ENCODE measurements at regions not wholly inside any gene's neighbourhood (a gene's known extent, or its start where the extent isn't known, plus 50 kb on each side); places are given as distances from the start of the nearest gene placed in this dataset.
"Not testable (repeated sequence)": the region's sequence is repeated elsewhere in the genome, so short reads cannot be mapped to it uniquely, and the experiment has no call there.

GRCh38 chr21:25456672-25457071 lies 150.6 kb downstream of the MRPL39 start:
- no peaks in the 10 kb centered on the region for H3K27me3 ChIP-seq (ENCODE audit: control insufficient read depth, insufficient read depth, low read length)
- H3K9me3 ChIP-seq (replicated peaks; ENCODE audit: low read length), result no peaks in the 10 kb centered on the region
- H3K4me2 ChIP-seq (ENCODE audit: low read length), result no peak overlapping the region
- peaks cover 23% of the 10 kb centered on the region for H3K4me1 ChIP-seq (ENCODE audit: control insufficient read depth, insufficient read depth, low read length)
- H3K36me3 ChIP-seq (ENCODE audit: insufficient read depth, low read length), result no peaks in the 10 kb centered on the region
- H3K9ac ChIP-seq (ENCODE audit: low read depth, low read length), result no peak overlapping the region
- no peak overlapping the region for H3K4me3 ChIP-seq (ENCODE audit: low read length)

- no peaks in the 10 kb centered on the region for H3K27me3 ChIP-seq (ENCODE audit: control insufficient read depth, insufficient read depth, low read length)
- H3K4me2 ChIP-seq (ENCODE audit: low read length), result no peak overlapping the region
- H3K9ac ChIP-seq (ENCODE audit: low read depth, low read length), result no peak overlapping the region
- H3K4me1 ChIP-seq (ENCODE audit: control insufficient read depth, insufficient read depth, low read length), result peaks cover 30% of the 10 kb centered on the region
- no peak overlapping the region for H3K4me3 ChIP-seq (ENCODE audit: low read length)
- no peaks in the 10 kb centered on the region for H3K36me3 ChIP-seq (ENCODE audit: insufficient read depth, low read length)
- no peaks in the 10 kb centered on the region for H3K9me3 ChIP-seq (replicated peaks; ENCODE audit: low read length)
Measured at GRCh38 chr21:25453524-25453923, 153.8 kb downstream of the MRPL39 start.

DNA sequence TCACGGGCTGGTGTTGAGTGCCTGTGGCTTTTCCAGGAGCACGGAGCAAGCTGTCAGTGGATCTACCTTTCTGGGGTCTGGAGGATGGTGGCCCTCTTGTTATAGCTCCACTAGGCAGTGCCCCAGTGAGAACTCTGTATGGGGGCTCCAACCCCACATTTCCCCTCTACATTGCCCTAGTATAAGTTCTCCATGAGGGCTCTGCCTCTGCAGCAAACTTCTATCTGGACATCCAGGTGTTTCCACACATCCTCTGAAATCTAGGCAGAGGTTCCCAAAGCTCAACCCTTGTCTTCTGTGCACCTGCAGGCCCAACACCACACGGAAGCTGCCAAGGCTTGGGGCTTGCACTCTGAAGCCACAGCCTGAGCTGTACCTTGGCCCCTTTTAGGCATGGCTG lies 157.3 kb downstream of the MRPL39 start:
- no peak overlapping the region for H3K4me2 ChIP-seq (ENCODE audit: low read length)
- no peaks in the 10 kb centered on the region for H3K27me3 ChIP-seq (ENCODE audit: control insufficient read depth, insufficient read depth, low read length)
- H3K36me3 ChIP-seq (ENCODE audit: insufficient read depth, low read length), result no peaks in the 10 kb centered on the region
- H3K4me1 ChIP-seq (ENCODE audit: control insufficient read depth, insufficient read depth, low read length), result peaks cover 19% of the 10 kb centered on the region
- no peaks in the 10 kb centered on the region for H3K9me3 ChIP-seq (replicated peaks; ENCODE audit: low read length)
- H3K9ac ChIP-seq (ENCODE audit: low read depth, low read length), result no peak overlapping the region
- H3K4me3 ChIP-seq (ENCODE audit: low read length), result no peak overlapping the region

DNA sequence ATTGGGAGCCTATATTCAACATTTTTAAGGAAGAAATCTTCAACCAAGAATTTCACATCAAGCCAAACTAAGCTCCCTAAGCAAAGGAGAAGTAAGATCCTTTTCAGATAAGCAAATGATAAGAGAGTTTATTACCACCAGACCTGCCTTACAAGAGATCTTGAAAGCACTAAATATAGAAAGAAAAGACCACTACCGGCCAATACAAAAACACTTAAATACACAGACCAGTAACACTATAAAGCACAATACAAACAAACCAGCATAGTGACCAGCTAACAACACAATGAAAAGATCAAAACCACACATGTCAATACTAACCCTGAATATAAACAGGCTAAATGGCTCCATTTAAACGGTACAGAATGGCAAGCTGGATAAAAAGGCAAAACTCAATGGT lies 165.4 kb downstream of the MRPL39 start:
- Histone ChIP-seq H3K9ac (ENCODE audit: low read depth, low read length) (no peak overlapping the region), H3K4me2 (ENCODE audit: low read length) (no peak overlapping the region), H3K27me3 (ENCODE audit: control insufficient read depth, insufficient read depth, low read length) (no peaks in the 10 kb centered on the region), H3K9me3 (replicated peaks; ENCODE audit: low read length) (no peaks in the 10 kb centered on the region), H3K36me3 (ENCODE audit: insufficient read depth, low read length) (no peaks in the 10 kb centered on the region), H3K4me3 (ENCODE audit: low read length) (no peak overlapping the region), H3K4me1 (ENCODE audit: control insufficient read depth, insufficient read depth, low read length) (no peaks in the 10 kb centered on the region)

DNA sequence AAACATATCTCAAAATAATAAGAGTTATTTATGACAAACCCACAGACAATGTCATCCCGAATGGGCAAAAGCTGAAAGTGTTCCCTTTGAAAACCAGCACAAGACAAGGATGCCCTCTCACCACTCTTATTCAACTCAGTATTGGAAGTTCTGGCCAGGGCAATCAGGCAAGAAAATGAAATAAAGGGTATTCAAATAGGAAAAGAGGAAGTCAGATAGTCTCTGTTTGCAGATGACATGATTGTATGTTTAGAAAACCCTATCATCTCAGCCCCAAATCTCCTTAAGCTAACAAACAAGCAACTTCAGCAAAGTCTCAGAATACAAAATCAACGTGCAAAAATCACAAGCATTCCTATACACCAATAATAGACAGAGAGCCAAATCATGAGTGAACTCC lies 169.8 kb downstream of the MRPL39 start:
- not testable (repeated sequence) for H3K36me3 ChIP-seq (ENCODE audit: insufficient read depth, low read length); H3K9me3 ChIP-seq (replicated peaks; ENCODE audit: low read length); H3K4me2 ChIP-seq (ENCODE audit: low read length); H3K4me1 ChIP-seq (ENCODE audit: control insufficient read depth, insufficient read depth, low read length); H3K4me3 ChIP-seq (ENCODE audit: low read length); H3K9ac ChIP-seq (ENCODE audit: low read depth, low read length); H3K27me3 ChIP-seq (ENCODE audit: control insufficient read depth, insufficient read depth, low read length)

DNA sequence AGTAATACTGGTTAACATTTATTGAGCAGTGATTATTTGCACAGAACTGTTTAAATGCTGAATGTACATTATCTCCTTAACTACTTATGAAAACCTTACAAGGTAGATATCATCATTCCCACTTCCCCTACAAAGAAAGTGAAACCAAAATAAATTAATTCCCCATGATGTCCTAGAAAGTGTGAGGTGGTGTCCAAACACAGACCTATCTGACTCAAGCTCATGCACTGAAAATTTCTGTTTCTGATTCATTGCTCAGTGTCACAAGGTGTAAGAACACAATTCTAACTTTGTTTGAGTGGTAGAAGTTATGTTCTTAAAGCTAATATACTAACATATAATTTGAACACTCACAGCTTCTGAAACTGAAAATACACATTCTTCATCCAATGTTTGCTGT lies 178.7 kb downstream of the MRPL39 start:
- Histone ChIP-seq H3K4me1 (ENCODE audit: control insufficient read depth, insufficient read depth, low read length) (no peaks in the 10 kb centered on the region), H3K9me3 (replicated peaks; ENCODE audit: low read length) (no peaks in the 10 kb centered on the region), H3K4me2 (ENCODE audit: low read length) (no peak overlapping the region), H3K9ac (ENCODE audit: low read depth, low read length) (no peak overlapping the region), H3K36me3 (ENCODE audit: insufficient read depth, low read length) (no peaks in the 10 kb centered on the region), H3K4me3 (ENCODE audit: low read length) (no peak overlapping the region), H3K27me3 (ENCODE audit: control insufficient read depth, insufficient read depth, low read length) (peaks cover 8% of the 10 kb centered on the region)

DNA sequence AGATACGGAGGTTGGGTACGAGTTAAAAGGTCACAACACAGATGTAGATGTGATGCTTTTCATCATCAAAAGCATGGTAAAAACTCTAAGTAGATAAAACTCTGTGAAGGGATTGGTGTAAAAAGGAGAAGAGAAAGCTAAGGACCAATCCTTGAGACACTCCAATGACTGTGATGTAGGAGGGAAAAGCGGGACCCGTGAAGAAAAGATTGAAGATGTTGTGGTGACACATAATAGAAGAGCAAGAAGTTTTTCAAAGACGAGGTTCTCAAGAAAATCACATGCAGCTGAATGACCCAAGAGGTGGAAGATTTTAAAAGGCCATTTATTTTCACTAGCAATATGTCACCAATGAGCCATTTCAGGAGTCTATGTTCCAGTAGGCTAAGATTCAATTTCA lies 179.5 kb downstream of the MRPL39 start:
- Histone ChIP-seq H3K36me3 (ENCODE audit: insufficient read depth, low read length) (no peaks in the 10 kb centered on the region), H3K27me3 (ENCODE audit: control insufficient read depth, insufficient read depth, low read length) (peaks cover 8% of the 10 kb centered on the region), H3K4me1 (ENCODE audit: control insufficient read depth, insufficient read depth, low read length) (no peaks in the 10 kb centered on the region), H3K9ac (ENCODE audit: low read depth, low read length) (no peak overlapping the region), H3K4me3 (ENCODE audit: low read length) (no peak overlapping the region), H3K4me2 (ENCODE audit: low read length) (no peak overlapping the region), H3K9me3 (replicated peaks; ENCODE audit: low read length) (no peaks in the 10 kb centered on the region)

DNA sequence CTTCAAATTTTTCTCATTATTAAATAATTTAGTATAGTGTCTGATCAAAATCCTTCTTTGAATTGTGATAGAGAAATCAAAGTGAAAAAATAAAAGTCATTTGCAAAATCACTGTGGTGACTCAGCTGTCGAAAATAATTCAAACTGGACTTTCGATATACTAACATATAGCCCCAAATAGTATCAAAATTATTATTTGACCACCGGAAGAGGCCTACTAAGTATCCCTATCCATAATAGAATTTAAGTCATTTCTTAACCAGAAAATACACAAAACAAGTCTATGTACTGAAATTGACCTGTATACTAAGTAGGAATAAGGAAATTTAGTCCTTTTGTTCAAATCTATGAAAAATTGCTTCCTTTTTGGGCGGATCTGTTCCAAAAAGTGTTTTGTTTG lies 180.7 kb downstream of the MRPL39 start:
- Histone ChIP-seq H3K4me1 (ENCODE audit: control insufficient read depth, insufficient read depth, low read length) (no peaks in the 10 kb centered on the region), H3K9me3 (replicated peaks; ENCODE audit: low read length) (no peaks in the 10 kb centered on the region), H3K4me3 (ENCODE audit: low read length) (no peak overlapping the region), H3K36me3 (ENCODE audit: insufficient read depth, low read length) (no peaks in the 10 kb centered on the region), H3K9ac (ENCODE audit: low read depth, low read length) (no peak overlapping the region), H3K4me2 (ENCODE audit: low read length) (no peak overlapping the region), H3K27me3 (ENCODE audit: control insufficient read depth, insufficient read depth, low read length) (peaks cover 8% of the 10 kb centered on the region)

DNA sequence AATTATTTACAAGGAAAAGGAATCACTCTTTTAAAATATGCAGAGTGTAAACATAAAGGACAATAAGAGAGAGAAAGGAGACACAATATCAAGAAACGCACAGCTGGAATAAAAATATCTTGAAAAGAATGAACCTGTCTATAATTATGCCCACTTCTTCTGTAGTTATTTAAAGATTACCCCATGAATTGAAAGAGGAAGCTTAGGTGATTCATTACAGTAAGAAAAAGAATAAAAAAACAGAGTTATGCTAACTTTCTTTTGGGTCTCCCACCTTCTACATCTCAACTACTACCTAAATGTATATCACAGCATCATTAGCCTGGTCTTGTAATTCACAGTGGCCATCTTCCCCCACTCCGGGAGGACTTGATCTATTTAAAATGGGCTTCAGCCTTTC lies 182.1 kb downstream of the MRPL39 start:
- no peaks in the 10 kb centered on the region for H3K36me3 ChIP-seq (ENCODE audit: insufficient read depth, low read length)
- H3K9ac ChIP-seq (ENCODE audit: low read depth, low read length), result no peak overlapping the region
- H3K4me1 ChIP-seq (ENCODE audit: control insufficient read depth, insufficient read depth, low read length), result no peaks in the 10 kb centered on the region
- peaks cover 8% of the 10 kb centered on the region for H3K27me3 ChIP-seq (ENCODE audit: control insufficient read depth, insufficient read depth, low read length)
- H3K9me3 ChIP-seq (replicated peaks; ENCODE audit: low read length), result no peaks in the 10 kb centered on the region
- H3K4me3 ChIP-seq (ENCODE audit: low read length), result no peak overlapping the region
- no peak overlapping the region for H3K4me2 ChIP-seq (ENCODE audit: low read length)

GRCh38 chr21:25424634-25425033 lies 182.6 kb downstream of the MRPL39 start:
- H3K36me3 ChIP-seq (ENCODE audit: insufficient read depth, low read length), result no peaks in the 10 kb centered on the region
- H3K27me3 ChIP-seq (ENCODE audit: control insufficient read depth, insufficient read depth, low read length), result peaks cover 8% of the 10 kb centered on the region
- H3K9ac ChIP-seq (ENCODE audit: low read depth, low read length), result no peak overlapping the region
- H3K4me3 ChIP-seq (ENCODE audit: low read length), result no peak overlapping the region
- H3K4me2 ChIP-seq (ENCODE audit: low read length), result no peak overlapping the region
- H3K9me3 ChIP-seq (replicated peaks; ENCODE audit: low read length), result no peaks in the 10 kb centered on the region
- no peaks in the 10 kb centered on the region for H3K4me1 ChIP-seq (ENCODE audit: control insufficient read depth, insufficient read depth, low read length)

- Histone ChIP-seq H3K4me1 (ENCODE audit: control insufficient read depth, insufficient read depth, low read length) (no peaks in the 10 kb centered on the region), H3K4me3 (ENCODE audit: low read length) (no peak overlapping the region), H3K9ac (ENCODE audit: low read depth, low read length) (no peak overlapping the region), H3K9me3 (replicated peaks; ENCODE audit: low read length) (no peaks in the 10 kb centered on the region), H3K4me2 (ENCODE audit: low read length) (no peak overlapping the region), H3K36me3 (ENCODE audit: insufficient read depth, low read length) (no peaks in the 10 kb centered on the region), H3K27me3 (ENCODE audit: control insufficient read depth, insufficient read depth, low read length) (peaks cover 8% of the 10 kb centered on the region)
Measured at GRCh38 chr21:25424048-25424447, 183.2 kb downstream of the MRPL39 start.

GRCh38 chr21:25422610-25423608 lies 184.4 kb downstream of the MRPL39 start:
- Histone ChIP-seq H3K4me1 (ENCODE audit: control insufficient read depth, insufficient read depth, low read length) (no peaks in the 10 kb centered on the region), H3K9me3 (replicated peaks; ENCODE audit: low read length) (no peaks in the 10 kb centered on the region), H3K9ac (ENCODE audit: low read depth, low read length) (no peak overlapping the region), H3K27me3 (ENCODE audit: control insufficient read depth, insufficient read depth, low read length) (peaks cover 8% of the 10 kb centered on the region), H3K4me2 (ENCODE audit: low read length) (no peak overlapping the region), H3K4me3 (ENCODE audit: low read length) (no peak overlapping the region), H3K36me3 (ENCODE audit: insufficient read depth, low read length) (no peaks in the 10 kb centered on the region)
